ENCODE measurements at regions not wholly inside any gene's neighbourhood (a gene's known extent, or its start where the extent isn't known, plus 50 kb on each side); places are given as distances from the start of the nearest gene placed in this dataset.

DNA sequence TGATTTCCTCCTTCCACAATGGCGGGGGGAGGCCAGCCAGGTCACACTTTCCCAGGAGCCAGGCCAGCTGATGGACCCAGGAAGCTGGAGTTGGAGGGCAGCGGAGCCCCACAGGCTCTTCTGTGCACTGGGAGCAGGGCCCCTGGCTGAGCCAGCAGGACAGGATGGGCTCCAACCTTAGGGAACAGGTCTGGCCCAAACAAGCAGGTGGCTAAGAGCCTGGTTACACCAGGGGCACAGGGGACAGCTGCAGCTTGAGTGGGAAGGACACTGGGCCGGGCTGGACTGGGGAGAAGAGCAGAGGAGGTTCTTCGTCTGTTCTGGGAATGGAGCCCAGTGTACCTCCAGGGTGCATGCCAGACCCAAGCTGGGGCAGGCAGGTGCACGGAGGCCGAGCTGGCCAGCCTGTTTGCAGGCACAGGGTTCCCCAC lies 102.3 kb downstream of the DLL1 start (continued):
- TF ChIP-seq, protein P1, sequence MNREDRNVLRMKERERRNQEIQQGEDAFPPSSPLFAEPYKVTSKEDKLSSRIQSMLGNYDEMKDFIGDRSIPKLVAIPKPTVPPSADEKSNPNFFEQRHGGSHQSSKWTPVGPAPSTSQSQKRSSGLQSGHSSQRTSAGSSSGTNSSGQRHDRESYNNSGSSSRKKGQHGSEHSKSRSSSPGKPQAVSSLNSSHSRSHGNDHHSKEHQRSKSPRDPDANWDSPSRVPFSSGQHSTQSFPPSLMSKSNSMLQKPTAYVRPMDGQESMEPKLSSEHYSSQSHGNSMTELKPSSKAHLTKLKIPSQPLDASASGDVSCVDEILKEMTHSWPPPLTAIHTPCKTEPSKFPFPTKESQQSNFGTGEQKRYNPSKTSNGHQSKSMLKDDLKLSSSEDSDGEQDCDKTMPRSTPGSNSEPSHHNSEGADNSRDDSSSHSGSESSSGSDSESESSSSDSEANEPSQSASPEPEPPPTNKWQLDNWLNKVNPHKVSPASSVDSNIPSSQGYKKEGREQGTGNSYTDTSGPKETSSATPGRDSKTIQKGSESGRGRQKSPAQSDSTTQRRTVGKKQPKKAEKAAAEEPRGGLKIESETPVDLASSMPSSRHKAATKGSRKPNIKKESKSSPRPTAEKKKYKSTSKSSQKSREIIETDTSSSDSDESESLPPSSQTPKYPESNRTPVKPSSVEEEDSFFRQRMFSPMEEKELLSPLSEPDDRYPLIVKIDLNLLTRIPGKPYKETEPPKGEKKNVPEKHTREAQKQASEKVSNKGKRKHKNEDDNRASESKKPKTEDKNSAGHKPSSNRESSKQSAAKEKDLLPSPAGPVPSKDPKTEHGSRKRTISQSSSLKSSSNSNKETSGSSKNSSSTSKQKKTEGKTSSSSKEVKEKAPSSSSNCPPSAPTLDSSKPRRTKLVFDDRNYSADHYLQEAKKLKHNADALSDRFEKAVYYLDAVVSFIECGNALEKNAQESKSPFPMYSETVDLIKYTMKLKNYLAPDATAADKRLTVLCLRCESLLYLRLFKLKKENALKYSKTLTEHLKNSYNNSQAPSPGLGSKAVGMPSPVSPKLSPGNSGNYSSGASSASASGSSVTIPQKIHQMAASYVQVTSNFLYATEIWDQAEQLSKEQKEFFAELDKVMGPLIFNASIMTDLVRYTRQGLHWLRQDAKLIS (CRISPR knock-in tag; IDR thresholded peaks at IDR 0.05; ENCODE audit: borderline replicate concordance): no peak
- TF ChIP-seq, protein P2, sequence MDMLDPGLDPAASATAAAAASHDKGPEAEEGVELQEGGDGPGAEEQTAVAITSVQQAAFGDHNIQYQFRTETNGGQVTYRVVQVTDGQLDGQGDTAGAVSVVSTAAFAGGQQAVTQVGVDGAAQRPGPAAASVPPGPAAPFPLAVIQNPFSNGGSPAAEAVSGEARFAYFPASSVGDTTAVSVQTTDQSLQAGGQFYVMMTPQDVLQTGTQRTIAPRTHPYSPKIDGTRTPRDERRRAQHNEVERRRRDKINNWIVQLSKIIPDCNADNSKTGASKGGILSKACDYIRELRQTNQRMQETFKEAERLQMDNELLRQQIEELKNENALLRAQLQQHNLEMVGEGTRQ (CRISPR knock-in tag; IDR thresholded peaks at IDR 0.05): no peak
- TF ChIP-seq MXD4 (CRISPR knock-in tag; IDR thresholded peaks at IDR 0.05; ENCODE audit: borderline replicate concordance): no peak
- no peak for TF ChIP-seq ATF1 (CRISPR knock-in tag; IDR thresholded peaks at IDR 0.05)

DNA sequence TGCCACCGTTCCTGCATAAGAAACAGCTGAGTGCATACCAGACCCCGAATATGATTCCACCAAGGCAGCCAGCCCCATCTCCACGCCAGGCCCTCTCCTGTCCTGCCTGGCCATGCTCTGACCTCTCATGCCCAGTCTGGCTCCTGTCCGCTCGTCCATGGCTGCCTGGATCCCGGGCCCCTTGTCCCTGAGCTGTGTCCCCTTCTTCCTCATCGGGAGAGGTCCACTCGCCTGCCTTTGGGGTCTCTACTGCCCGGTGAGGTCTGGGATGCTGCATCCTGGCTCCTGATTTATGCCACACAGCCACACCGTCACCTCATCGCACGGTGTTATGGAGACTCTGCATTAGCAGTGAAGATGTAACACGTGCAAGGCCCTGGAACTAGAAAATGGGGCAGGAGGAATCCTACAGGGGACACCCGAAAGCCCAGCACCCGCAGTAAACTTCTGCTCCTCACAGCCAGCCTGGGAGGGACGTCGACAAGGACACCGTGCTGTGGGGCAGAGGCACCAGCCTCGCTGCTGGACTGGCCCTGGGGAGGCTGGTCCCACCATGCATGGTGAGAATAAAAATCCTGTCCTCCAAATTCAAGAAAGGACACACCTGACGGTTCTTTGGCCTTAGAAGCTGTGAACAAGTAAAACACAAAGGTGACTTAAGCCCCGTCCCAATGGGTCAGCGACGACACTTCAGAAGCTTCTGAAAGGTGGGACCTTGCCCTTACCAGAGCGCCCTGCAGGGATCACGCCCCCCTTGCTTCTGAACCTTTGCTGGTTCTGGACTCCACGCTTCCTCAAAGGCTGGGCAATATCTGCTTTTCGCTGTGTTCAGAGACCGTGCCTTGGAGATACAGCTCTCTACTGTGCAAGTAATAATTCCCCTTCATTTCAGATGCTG lies 103.0 kb downstream of the DLL1 start:
- H3K27ac Mint-ChIP-seq: no peak overlapping the region; the same call in 1 of the 2 replicates
- H3K9me3 Mint-ChIP-seq: peaks cover 9% of the 10 kb centered on the region
- POLR2A ChIA-PET: no interaction called here

More for the DNA sequence above, 103.0 kb downstream of the DLL1 start:
- no peaks in the 10 kb centered on the region for H3K4me1 Mint-ChIP-seq
- peaks cover 4% of the 10 kb centered on the region for H3K36me3 Mint-ChIP-seq
- no peak overlapping the region for H3K4me3 Mint-ChIP-seq
- no peaks in the 10 kb centered on the region for H3K27me3 Mint-ChIP-seq (ENCODE audit: low read depth)
- DNase-seq (ENCODE audit: low spot score): no peak
- no peak for ATAC-seq
- CTCF ChIA-PET: interaction anchor here (1.0 to 1.1 kb wide), 2 partner anchors 356 to 398 kb away, joined by 3 read pairs; no protein-coding TSS in a partner anchor
- TF ChIP-seq, protein P3, sequence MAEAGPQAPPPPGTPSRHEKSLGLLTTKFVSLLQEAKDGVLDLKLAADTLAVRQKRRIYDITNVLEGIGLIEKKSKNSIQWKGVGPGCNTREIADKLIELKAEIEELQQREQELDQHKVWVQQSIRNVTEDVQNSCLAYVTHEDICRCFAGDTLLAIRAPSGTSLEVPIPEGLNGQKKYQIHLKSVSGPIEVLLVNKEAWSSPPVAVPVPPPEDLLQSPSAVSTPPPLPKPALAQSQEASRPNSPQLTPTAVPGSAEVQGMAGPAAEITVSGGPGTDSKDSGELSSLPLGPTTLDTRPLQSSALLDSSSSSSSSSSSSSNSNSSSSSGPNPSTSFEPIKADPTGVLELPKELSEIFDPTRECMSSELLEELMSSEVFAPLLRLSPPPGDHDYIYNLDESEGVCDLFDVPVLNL (CRISPR knock-in tag; IDR thresholded peaks at IDR 0.05; ENCODE audit: borderline replicate concordance, low read depth): no peak
- TF ChIP-seq, protein P4, sequence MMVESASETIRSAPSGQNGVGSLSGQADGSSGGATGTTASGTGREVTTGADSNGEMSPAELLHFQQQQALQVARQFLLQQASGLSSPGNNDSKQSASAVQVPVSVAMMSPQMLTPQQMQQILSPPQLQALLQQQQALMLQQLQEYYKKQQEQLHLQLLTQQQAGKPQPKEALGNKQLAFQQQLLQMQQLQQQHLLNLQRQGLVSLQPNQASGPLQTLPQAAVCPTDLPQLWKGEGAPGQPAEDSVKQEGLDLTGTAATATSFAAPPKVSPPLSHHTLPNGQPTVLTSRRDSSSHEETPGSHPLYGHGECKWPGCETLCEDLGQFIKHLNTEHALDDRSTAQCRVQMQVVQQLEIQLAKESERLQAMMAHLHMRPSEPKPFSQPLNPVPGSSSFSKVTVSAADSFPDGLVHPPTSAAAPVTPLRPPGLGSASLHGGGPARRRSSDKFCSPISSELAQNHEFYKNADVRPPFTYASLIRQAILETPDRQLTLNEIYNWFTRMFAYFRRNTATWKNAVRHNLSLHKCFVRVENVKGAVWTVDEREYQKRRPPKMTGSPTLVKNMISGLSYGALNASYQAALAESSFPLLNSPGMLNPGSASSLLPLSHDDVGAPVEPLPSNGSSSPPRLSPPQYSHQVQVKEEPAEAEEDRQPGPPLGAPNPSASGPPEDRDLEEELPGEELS (CRISPR knock-in tag; IDR thresholded peaks at IDR 0.05): no peak
- TF ChIP-seq GRHL2 (CRISPR knock-in tag; IDR thresholded peaks at IDR 0.05; ENCODE audit: insufficient replicate concordance, severe bottlenecking): no peak
- no peak for TF ChIP-seq PRRX2 (CRISPR knock-in tag; IDR thresholded peaks at IDR 0.05)
- TF ChIP-seq HMGA2 (CRISPR knock-in tag; IDR thresholded peaks at IDR 0.05): no peak
- TF ChIP-seq NFATC4 (CRISPR knock-in tag; IDR thresholded peaks at IDR 0.05): no peak
- TF ChIP-seq KAT7 (CRISPR knock-in tag; IDR thresholded peaks at IDR 0.05; ENCODE audit: borderline replicate concordance): no peak
- TF ChIP-seq TP53 (CRISPR knock-in tag; IDR thresholded peaks at IDR 0.05): no peak
- TF ChIP-seq, protein P5, sequence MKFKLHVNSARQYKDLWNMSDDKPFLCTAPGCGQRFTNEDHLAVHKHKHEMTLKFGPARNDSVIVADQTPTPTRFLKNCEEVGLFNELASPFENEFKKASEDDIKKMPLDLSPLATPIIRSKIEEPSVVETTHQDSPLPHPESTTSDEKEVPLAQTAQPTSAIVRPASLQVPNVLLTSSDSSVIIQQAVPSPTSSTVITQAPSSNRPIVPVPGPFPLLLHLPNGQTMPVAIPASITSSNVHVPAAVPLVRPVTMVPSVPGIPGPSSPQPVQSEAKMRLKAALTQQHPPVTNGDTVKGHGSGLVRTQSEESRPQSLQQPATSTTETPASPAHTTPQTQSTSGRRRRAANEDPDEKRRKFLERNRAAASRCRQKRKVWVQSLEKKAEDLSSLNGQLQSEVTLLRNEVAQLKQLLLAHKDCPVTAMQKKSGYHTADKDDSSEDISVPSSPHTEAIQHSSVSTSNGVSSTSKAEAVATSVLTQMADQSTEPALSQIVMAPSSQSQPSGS (CRISPR knock-in tag; IDR thresholded peaks at IDR 0.05; ENCODE audit: borderline replicate concordance, low read depth): no peak
- no peak for TF ChIP-seq OVOL2 (CRISPR knock-in tag; IDR thresholded peaks at IDR 0.05; ENCODE audit: borderline replicate concordance)
- TF ChIP-seq, protein P6, sequence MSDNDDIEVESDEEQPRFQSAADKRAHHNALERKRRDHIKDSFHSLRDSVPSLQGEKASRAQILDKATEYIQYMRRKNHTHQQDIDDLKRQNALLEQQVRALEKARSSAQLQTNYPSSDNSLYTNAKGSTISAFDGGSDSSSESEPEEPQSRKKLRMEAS (CRISPR knock-in tag; IDR thresholded peaks at IDR 0.05): no peak
- no peak for TF ChIP-seq GABPB1 (CRISPR knock-in tag; IDR thresholded peaks at IDR 0.05)
- TF ChIP-seq, protein P7, sequence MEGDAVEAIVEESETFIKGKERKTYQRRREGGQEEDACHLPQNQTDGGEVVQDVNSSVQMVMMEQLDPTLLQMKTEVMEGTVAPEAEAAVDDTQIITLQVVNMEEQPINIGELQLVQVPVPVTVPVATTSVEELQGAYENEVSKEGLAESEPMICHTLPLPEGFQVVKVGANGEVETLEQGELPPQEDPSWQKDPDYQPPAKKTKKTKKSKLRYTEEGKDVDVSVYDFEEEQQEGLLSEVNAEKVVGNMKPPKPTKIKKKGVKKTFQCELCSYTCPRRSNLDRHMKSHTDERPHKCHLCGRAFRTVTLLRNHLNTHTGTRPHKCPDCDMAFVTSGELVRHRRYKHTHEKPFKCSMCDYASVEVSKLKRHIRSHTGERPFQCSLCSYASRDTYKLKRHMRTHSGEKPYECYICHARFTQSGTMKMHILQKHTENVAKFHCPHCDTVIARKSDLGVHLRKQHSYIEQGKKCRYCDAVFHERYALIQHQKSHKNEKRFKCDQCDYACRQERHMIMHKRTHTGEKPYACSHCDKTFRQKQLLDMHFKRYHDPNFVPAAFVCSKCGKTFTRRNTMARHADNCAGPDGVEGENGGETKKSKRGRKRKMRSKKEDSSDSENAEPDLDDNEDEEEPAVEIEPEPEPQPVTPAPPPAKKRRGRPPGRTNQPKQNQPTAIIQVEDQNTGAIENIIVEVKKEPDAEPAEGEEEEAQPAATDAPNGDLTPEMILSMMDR (IDR thresholded peaks at IDR 0.05): no peak
- TF ChIP-seq, protein P8, sequence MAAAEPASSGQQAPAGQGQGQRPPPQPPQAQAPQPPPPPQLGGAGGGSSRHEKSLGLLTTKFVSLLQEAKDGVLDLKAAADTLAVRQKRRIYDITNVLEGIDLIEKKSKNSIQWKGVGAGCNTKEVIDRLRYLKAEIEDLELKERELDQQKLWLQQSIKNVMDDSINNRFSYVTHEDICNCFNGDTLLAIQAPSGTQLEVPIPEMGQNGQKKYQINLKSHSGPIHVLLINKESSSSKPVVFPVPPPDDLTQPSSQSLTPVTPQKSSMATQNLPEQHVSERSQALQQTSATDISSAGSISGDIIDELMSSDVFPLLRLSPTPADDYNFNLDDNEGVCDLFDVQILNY (CRISPR knock-in tag; IDR thresholded peaks at IDR 0.05): no peak
- TF ChIP-seq JUN (CRISPR knock-in tag; IDR thresholded peaks at IDR 0.05): no peak
- TF ChIP-seq ZNF423 (CRISPR knock-in tag; IDR thresholded peaks at IDR 0.05): no peak
- no peak for TF ChIP-seq ZNF121 (CRISPR knock-in tag; IDR thresholded peaks at IDR 0.05)
- TF ChIP-seq MXD4 (CRISPR knock-in tag; IDR thresholded peaks at IDR 0.05; ENCODE audit: borderline replicate concordance): no peak

Measured in WTC11 (cell line).